MM.1S (cell line): ENCODE measurements at regions not wholly inside any gene's neighbourhood (a gene's known extent, or its start where the extent isn't known, plus 50 kb on each side); places are given as distances from the start of the nearest gene placed in this dataset.

ENCODE experiments used
- DNase-seq: peaks from one replicate; pipeline ENCODE4 v3.0.0-alpha.2; 2015
- H2AFZ ChIP-seq: fragments of 300-600 bp; sonication (generic); 2 replicates; pipeline ENCODE4 v1.6.0; 2016; ENCODE audit warnings: antibody characterized with exemption, low read length
- H3F3A ChIP-seq: fragments of 300-600 bp; sonication (generic); 2 replicates; pipeline ENCODE4 v1.6.1; 2016; ENCODE audit warnings: mild to moderate bottlenecking, antibody characterized with exemption, low read length, moderate library complexity, mixed read lengths; ENCODE audit not compliant: insufficient read depth
- H3K27ac ChIP-seq: fragments of 300-600 bp; sonication (generic); 2 replicates; pipeline ENCODE4 v1.5.1; 2016; ENCODE audit warnings: mild to moderate bottlenecking, low read length
- H3K27me3 ChIP-seq: fragments of 300-600 bp; sonication (generic); replicated peaks from 2 replicates; pipeline ENCODE4 v1.6.0; 2016; ENCODE audit warnings: low read length; ENCODE audit not compliant: insufficient read depth
- H3K36me3 ChIP-seq: fragments of 300-600 bp; sonication (generic); replicated peaks from 2 replicates; pipeline ENCODE4 v1.6.1; 2016; ENCODE audit warnings: mild to moderate bottlenecking, low read length, mixed read lengths; ENCODE audit not compliant: insufficient read depth
- H3K4me1 ChIP-seq: fragments of 300-600 bp; sonication (generic); 2 replicates; pipeline ENCODE4 v1.6.1; 2016; ENCODE audit warnings: low read length, mixed read lengths
- H3K4me2 ChIP-seq: fragments of 300-600 bp; sonication (generic); 2 replicates; pipeline ENCODE4 v1.6.0; 2016; ENCODE audit warnings: low read depth, low read length
- H3K4me3 ChIP-seq: fragments of 300-600 bp; sonication (generic); 2 replicates; pipeline ENCODE4 v1.5.1; 2016; ENCODE audit warnings: low read length, mixed read lengths
- H3K79me2 ChIP-seq: fragments of 300-600 bp; sonication (generic); 2 replicates; pipeline ENCODE4 v1.6.1; 2016; ENCODE audit warnings: mixed run types, low read length, mixed read lengths
- H3K9ac ChIP-seq: fragments of 300-600 bp; sonication (generic); 2 replicates; pipeline ENCODE4 v1.6.1; 2016; ENCODE audit warnings: low read length, mixed read lengths
- H3K9me2 ChIP-seq: fragments of 300-600 bp; sonication (generic); replicated peaks from 2 replicates; pipeline ENCODE4 v1.6.1; 2016; ENCODE audit warnings: mild to moderate bottlenecking, low read length, mixed read lengths; ENCODE audit not compliant: insufficient read depth
- H3K9me3 ChIP-seq: fragments of 300-600 bp; sonication (generic); replicated peaks from 2 replicates; pipeline ENCODE4 v1.6.1; 2016; ENCODE audit warnings: mild to moderate bottlenecking, low read length, mixed read lengths; ENCODE audit not compliant: insufficient read depth
- H4K20me1 ChIP-seq: fragments of 300-600 bp; sonication (generic); 2 replicates; pipeline ENCODE4 v1.6.1; 2016; ENCODE audit warnings: mild to moderate bottlenecking, low read length, moderate library complexity, mixed read lengths; ENCODE audit not compliant: insufficient read depth
- CTCF ChIP-seq: fragments of 300-600 bp; sonication (generic); IDR thresholded peaks from 2 replicates; pipeline ENCODE4 v1.5.1; 2016; ENCODE audit warnings: antibody characterized with exemption, low read length, mixed read lengths
- EZH2 ChIP-seq: fragments of 300-600 bp; sonication (generic); optimal IDR thresholded peaks from 2 replicates; pipeline ENCODE3; 2017; ENCODE audit warnings: low read depth, mild to moderate bottlenecking, antibody characterized with exemption, low read length, mixed read lengths
- EZH2phosphoT487 ChIP-seq: fragments of 300-600 bp; sonication (generic); IDR thresholded peaks from 2 replicates; pipeline ENCODE4 v1.6.1; 2018; ENCODE audit warnings: antibody characterized with exemption, low read length

GRCh38 chr19:23547816-23548430, 139.1 kb downstream of the ZNF675 start:
- Histone ChIP-seq H3F3A (no peaks in the 10 kb centered on the region), H3K27me3 (no peaks in the 10 kb centered on the region), H3K79me2 (no peaks in the 10 kb centered on the region), H3K4me3 (no peak overlapping the region), H3K9me2 (no peaks in the 10 kb centered on the region), H3K9ac (no peak overlapping the region), H3K9me3 (no peaks in the 10 kb centered on the region), H3K4me1 (no peaks in the 10 kb centered on the region), H2AFZ (no peak overlapping the region), H3K36me3 (no peaks in the 10 kb centered on the region), H3K4me2 (no peak overlapping the region), H3K27ac (no peak overlapping the region), H4K20me1 (no peaks in the 10 kb centered on the region)
- TF ChIP-seq EZH2phosphoT487, result no peak
- no peak for TF ChIP-seq CTCF
- TF ChIP-seq EZH2, result no peak
- no peak for DNase-seq

GRCh38 chr19:23547156-23547555, 139.9 kb downstream of the ZNF675 start:
- H4K20me1 ChIP-seq, result no peaks in the 10 kb centered on the region
- H3K79me2 ChIP-seq, result no peaks in the 10 kb centered on the region
- TF ChIP-seq EZH2phosphoT487 (no peak), CTCF (no peak), EZH2 (no peak)
- no peak overlapping the region for H3K9ac ChIP-seq
- H2AFZ ChIP-seq, result no peak overlapping the region
- H3K9me3 ChIP-seq, result no peaks in the 10 kb centered on the region
- no peaks in the 10 kb centered on the region for H3F3A ChIP-seq
- no peak overlapping the region for H3K4me3 ChIP-seq
- no peak overlapping the region for H3K4me2 ChIP-seq
- H3K4me1 ChIP-seq, result no peaks in the 10 kb centered on the region
- no peaks in the 10 kb centered on the region for H3K27me3 ChIP-seq
- DNase-seq, result no peak
- H3K36me3 ChIP-seq, result no peaks in the 10 kb centered on the region
- H3K9me2 ChIP-seq, result no peaks in the 10 kb centered on the region
- no peak overlapping the region for H3K27ac ChIP-seq

- TF ChIP-seq EZH2, result no peak
- no peak for TF ChIP-seq EZH2phosphoT487
- no peak for TF ChIP-seq CTCF
- H3K79me2 ChIP-seq, result no peaks in the 10 kb centered on the region
- no peaks in the 10 kb centered on the region; the same call in 1 of the 2 replicates for H3K9me3 ChIP-seq
- no peaks in the 10 kb centered on the region for H3K9me2 ChIP-seq
- H3K4me2 ChIP-seq, result no peak overlapping the region
- DNase-seq, result no peak
- H3F3A ChIP-seq, result no peaks in the 10 kb centered on the region
- H3K9ac ChIP-seq, result no peak overlapping the region
- H4K20me1 ChIP-seq, result no peaks in the 10 kb centered on the region
- H2AFZ ChIP-seq, result no peak overlapping the region
- H3K4me1 ChIP-seq, result peaks cover 16% of the 10 kb centered on the region; the same call in 1 of the 2 replicates
- no peaks in the 10 kb centered on the region for H3K27me3 ChIP-seq
- H3K4me3 ChIP-seq, result no peak overlapping the region
- no peaks in the 10 kb centered on the region for H3K36me3 ChIP-seq
- H3K27ac ChIP-seq, result no peak overlapping the region
These were observed 143.7 kb downstream of the ZNF675 start for GRCh38 chr19:23543351-23543750.
